IMR-90 (cell line): ENCODE measurements at regions not wholly inside any gene's neighbourhood (a gene's known extent, or its start where the extent isn't known, plus 50 kb on each side); places are given as distances from the start of the nearest gene placed in this dataset.

Experiments
- BHLHE40 ChIP-seq: fragments of 150-350 bp; IDR thresholded peaks from 2 replicates; pipeline ENCODE4 v1.6.1; 2016; ENCODE audit warnings: mild to moderate bottlenecking, low read depth, low read length
- CTCF ChIP-seq: conservative IDR thresholded peaks from 2 replicates; pipeline ENCODE4 v1.5.1; 2012; ENCODE audit warnings: mild to moderate bottlenecking, low read depth, low read length, improper control_type of control experiment
- MAFK ChIP-seq: IDR thresholded peaks from 2 replicates; pipeline ENCODE4 v1.6.1; 2012; ENCODE audit warnings: low read depth, low read length, improper control_type of control experiment
- MXI1 ChIP-seq: IDR thresholded peaks from 2 replicates; pipeline ENCODE4 v1.6.1; 2012; ENCODE audit warnings: low read depth, mild to moderate bottlenecking, low read length, moderate library complexity, borderline replicate concordance
- POLR2A ChIP-seq: IDR thresholded peaks from 2 replicates; pipeline ENCODE4 v1.6.1; 2012; ENCODE audit warnings: mild to moderate bottlenecking, low read depth, low read length
- RAD21 ChIP-seq: IDR thresholded peaks from 2 replicates; pipeline ENCODE4 v1.6.1; 2012; ENCODE audit warnings: low read length, improper control_type of control experiment
- USF2 ChIP-seq: fragments of 150-350 bp; IDR thresholded peaks from 2 replicates; pipeline ENCODE4 v1.6.1; 2017; ENCODE audit warnings: mild to moderate bottlenecking, antibody characterized with exemption, low read length, low read depth

- TF ChIP-seq RAD21 (no peak), USF2 (no peak), CTCF (no peak), MAFK (no peak), MXI1 (no peak), POLR2A (no peak), BHLHE40 (no peak)
Observed at GRCh38 chr14:34259996-34260395, 202.0 kb downstream of the SPTSSA start.
